Fibroblast of lung (primary cell): ENCODE measurements at regions not wholly inside any gene's neighbourhood (a gene's known extent, or its start where the extent isn't known, plus 50 kb on each side); places are given as distances from the start of the nearest gene placed in this dataset.

Source experiments
- CTCF ChIP-seq, 2 donors: IDR thresholded peaks in 1 of 2; conservative IDR thresholded peaks in 1 of 2; 1 replicate in 1 of 2; 2 replicates in 1 of 2; pipeline ENCODE4 v1.5.1; 2011 to 2012; ENCODE audit warnings: low read length in 2 of 2, control low read depth in 1 of 2, inconsistent platforms in 1 of 2, low read depth in 1 of 2, mild to moderate bottlenecking in 1 of 2
- EZH2 ChIP-seq: IDR thresholded peaks from 2 replicates; pipeline ENCODE4 v1.5.1; 2012; ENCODE audit warnings: low read length, control low read depth, mild to moderate bottlenecking; ENCODE audit errors: missing control alignments

DNA sequence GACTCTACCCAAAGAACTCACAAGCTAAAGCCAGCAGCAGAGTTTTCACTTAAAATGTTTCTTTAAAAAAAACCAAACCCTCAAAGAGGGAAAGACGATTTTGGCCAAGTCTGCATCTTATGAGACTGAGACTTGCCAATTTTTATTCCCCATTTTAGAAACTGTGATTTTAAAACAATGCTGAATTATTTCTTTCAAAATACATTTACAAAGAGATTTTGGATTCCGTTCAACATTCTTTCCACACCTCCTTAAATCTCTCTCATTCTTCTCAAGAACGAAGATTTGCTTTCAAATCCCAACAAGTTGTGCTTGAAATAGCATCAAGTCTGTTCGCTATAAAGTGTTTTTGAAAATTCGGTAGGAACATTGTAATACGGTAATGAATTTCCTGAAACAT, 133.9 kb upstream of the VANGL1 start:
- TF ChIP-seq CTCF (conservative IDR thresholded peaks at IDR 0.05 in 1 of 2, IDR thresholded peaks at IDR 0.05 in 1 of 2; ENCODE audit: low read depth in 1 of 2, low read length in 2 of 2) (no peak), EZH2 (no peak)
